ENCODE measurements at regions not wholly inside any gene's neighbourhood (a gene's known extent, or its start where the extent isn't known, plus 50 kb on each side); places are given as distances from the start of the nearest gene placed in this dataset.

- no peak for TF ChIP-seq NFRKB (IDR thresholded peaks at IDR 0.05)
- TF ChIP-seq BHLHE40 (IDR thresholded peaks at IDR 0.05; ENCODE audit: borderline replicate concordance), result no peak
- TF ChIP-seq SP1 (IDR thresholded peaks at IDR 0.05), result no peak
- no peak for TF ChIP-seq FOXK2 (IDR thresholded peaks at IDR 0.05)
- no peak for TF ChIP-seq HDGF (IDR thresholded peaks at IDR 0.05; ENCODE audit: borderline replicate concordance)
- no peak for TF ChIP-seq FOXM1 (IDR thresholded peaks at IDR 0.05; ENCODE audit: borderline replicate concordance)
- TF ChIP-seq LEF1 (IDR thresholded peaks at IDR 0.05; ENCODE audit: borderline replicate concordance), result no peak
- TF ChIP-seq FOXA1 (IDR thresholded peaks at IDR 0.05), result no peak
- no peak for TF ChIP-seq ELF4 (IDR thresholded peaks at IDR 0.05)
- TF ChIP-seq TARDBP (IDR thresholded peaks at IDR 0.05), result no peak
- no peak for TF ChIP-seq SUZ12 (IDR thresholded peaks at IDR 0.05)
- no peak for TF ChIP-seq CTBP1 (IDR thresholded peaks at IDR 0.05; ENCODE audit: borderline replicate concordance)
- TF ChIP-seq PKNOX1 (IDR thresholded peaks at IDR 0.05), result no peak
Observed at GRCh38 chr6:4522453-4522852, 253.8 kb upstream of the CDYL start.

Data from HEK293T (cell line).